ENCODE measurements at regions not wholly inside any gene's neighbourhood (a gene's known extent, or its start where the extent isn't known, plus 50 kb on each side); places are given as distances from the start of the nearest gene placed in this dataset.

DNA sequence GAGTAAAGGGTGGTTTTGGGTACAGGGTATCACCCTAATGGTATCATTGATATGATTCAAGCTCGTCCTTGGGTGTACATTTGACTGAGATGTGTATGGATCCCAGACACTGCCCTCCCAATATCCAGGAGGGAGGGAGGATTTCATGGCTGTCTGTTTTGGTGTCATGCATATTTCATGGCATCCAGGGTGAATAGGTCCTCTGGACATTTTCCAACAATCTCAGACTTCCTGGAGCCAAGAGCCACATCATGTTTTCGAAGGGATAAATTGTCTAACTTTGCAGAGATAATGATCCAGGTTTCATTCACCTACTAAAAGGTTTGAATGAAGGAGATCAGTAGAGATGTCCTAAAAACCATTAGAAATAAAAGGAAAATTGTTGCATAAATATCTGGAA, 431.9 kb downstream of the SHISA9 start:
- no peak overlapping the region for H4K5ac ChIP-seq (ENCODE audit: low read depth, low read length)
- H4K20me1 ChIP-seq (ENCODE audit: insufficient read depth, low read length) = no peaks in the 10 kb centered on the region
- no peak overlapping the region for H3K4me3 ChIP-seq (ENCODE audit: insufficient read depth, low read depth, low read length)
- H4K8ac ChIP-seq (ENCODE audit: low read depth in 2 of 2, low read length in 2 of 2) = no peak overlapping the region
- intact Hi-C loops (cut with micrococcal nuclease) = no loop called here
- H2AK5ac ChIP-seq (ENCODE audit: low read depth, low read length) = no peak overlapping the region
- BruUV-seq (replicated peaks) = no TSS peak
- no peak overlapping the region for H3K14ac ChIP-seq (replicated peaks; ENCODE audit: low read depth, low read length)
- H3K9me1 ChIP-seq (ENCODE audit: insufficient read depth, low read length) = no peaks in the 10 kb centered on the region
- no peaks in the 10 kb centered on the region for H3K4me1 ChIP-seq (ENCODE audit: control insufficient read depth, insufficient read depth, low read length)
- H3K56ac ChIP-seq (ENCODE audit: extremely low read depth, insufficient read depth, low read length) = no peak overlapping the region
- ChIA-PET POLR2A (ENCODE audit: unreplicated experiment) (no interaction called here), CTCF (no interaction called here)
- H2AK9ac ChIP-seq (replicated peaks; ENCODE audit: low read depth, low read length, poor library complexity) = no peak overlapping the region
- H3K9me3 ChIP-seq (ENCODE audit: control insufficient read depth, insufficient read depth, low read length) = peaks cover 27% of the 10 kb centered on the region
- no peak for TF ChIP-seq RAD21 (IDR thresholded peaks at IDR 0.05; ENCODE audit: low read length)
- TF ChIP-seq, protein P1, sequence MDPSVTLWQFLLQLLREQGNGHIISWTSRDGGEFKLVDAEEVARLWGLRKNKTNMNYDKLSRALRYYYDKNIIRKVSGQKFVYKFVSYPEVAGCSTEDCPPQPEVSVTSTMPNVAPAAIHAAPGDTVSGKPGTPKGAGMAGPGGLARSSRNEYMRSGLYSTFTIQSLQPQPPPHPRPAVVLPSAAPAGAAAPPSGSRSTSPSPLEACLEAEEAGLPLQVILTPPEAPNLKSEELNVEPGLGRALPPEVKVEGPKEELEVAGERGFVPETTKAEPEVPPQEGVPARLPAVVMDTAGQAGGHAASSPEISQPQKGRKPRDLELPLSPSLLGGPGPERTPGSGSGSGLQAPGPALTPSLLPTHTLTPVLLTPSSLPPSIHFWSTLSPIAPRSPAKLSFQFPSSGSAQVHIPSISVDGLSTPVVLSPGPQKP (IDR thresholded peaks at IDR 0.05; ENCODE audit: borderline replicate concordance, low read depth, low read length) = no peak
- TF ChIP-seq NFE2L2 (IDR thresholded peaks at IDR 0.05; ENCODE audit: low read depth, low read length) = no peak
- no peak for TF ChIP-seq MXI1 (IDR thresholded peaks at IDR 0.05; ENCODE audit: borderline replicate concordance, low read depth, low read length)
- TF ChIP-seq, protein P2, sequence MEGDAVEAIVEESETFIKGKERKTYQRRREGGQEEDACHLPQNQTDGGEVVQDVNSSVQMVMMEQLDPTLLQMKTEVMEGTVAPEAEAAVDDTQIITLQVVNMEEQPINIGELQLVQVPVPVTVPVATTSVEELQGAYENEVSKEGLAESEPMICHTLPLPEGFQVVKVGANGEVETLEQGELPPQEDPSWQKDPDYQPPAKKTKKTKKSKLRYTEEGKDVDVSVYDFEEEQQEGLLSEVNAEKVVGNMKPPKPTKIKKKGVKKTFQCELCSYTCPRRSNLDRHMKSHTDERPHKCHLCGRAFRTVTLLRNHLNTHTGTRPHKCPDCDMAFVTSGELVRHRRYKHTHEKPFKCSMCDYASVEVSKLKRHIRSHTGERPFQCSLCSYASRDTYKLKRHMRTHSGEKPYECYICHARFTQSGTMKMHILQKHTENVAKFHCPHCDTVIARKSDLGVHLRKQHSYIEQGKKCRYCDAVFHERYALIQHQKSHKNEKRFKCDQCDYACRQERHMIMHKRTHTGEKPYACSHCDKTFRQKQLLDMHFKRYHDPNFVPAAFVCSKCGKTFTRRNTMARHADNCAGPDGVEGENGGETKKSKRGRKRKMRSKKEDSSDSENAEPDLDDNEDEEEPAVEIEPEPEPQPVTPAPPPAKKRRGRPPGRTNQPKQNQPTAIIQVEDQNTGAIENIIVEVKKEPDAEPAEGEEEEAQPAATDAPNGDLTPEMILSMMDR (conservative IDR thresholded peaks at IDR 0.05; ENCODE audit: low read depth, low read length) = no peak
- TF ChIP-seq CHD1 (IDR thresholded peaks at IDR 0.05; ENCODE audit: low read depth, low read length) = no peak
- TF ChIP-seq SMC3 (IDR thresholded peaks at IDR 0.05; ENCODE audit: low read depth, low read length) = no peak
- TF ChIP-seq MAFK (IDR thresholded peaks at IDR 0.05; ENCODE audit: low read depth, low read length) = no peak
- no peak for TF ChIP-seq RCOR1 (IDR thresholded peaks at IDR 0.05; ENCODE audit: insufficient replicate concordance, low read length)
- TF ChIP-seq BHLHE40 (IDR thresholded peaks at IDR 0.05; ENCODE audit: low read depth, low read length) = no peak
- TF ChIP-seq CEBPB (IDR thresholded peaks at IDR 0.05; ENCODE audit: low read depth, low read length) = no peak
- no peak for TF ChIP-seq MAZ (IDR thresholded peaks at IDR 0.05; ENCODE audit: borderline replicate concordance, low read depth, low read length)
- H3K4ac ChIP-seq (ENCODE audit: low read depth, low read length) = no peak overlapping the region
- DNase-seq (no peak), ATAC-seq (ENCODE audit: low read depth) (no peak)
- no peak overlapping the region for H3K27ac ChIP-seq (ENCODE audit: insufficient read depth, low read length)
- H2BK15ac ChIP-seq (ENCODE audit: low read depth, low read length) = no peak overlapping the region
- H2BK20ac ChIP-seq (ENCODE audit: low read depth, low read length) = no peak overlapping the region
- no peak overlapping the region for H2BK5ac ChIP-seq (ENCODE audit: low read depth, low read length, poor library complexity, severe bottlenecking)
- H2BK120ac ChIP-seq (ENCODE audit: low read depth, low read length) = no peak overlapping the region
- H3K23ac ChIP-seq (ENCODE audit: low read depth, low read length) = no peak overlapping the region
- H4K91ac ChIP-seq (ENCODE audit: insufficient read depth, low read depth, low read length) = no peak overlapping the region
- no peaks in the 10 kb centered on the region for H3K36me3 ChIP-seq (ENCODE audit: control insufficient read depth, insufficient read depth, low read length)
- H3K79me1 ChIP-seq (ENCODE audit: low read depth in 1 of 2, low read length in 2 of 2) = no peaks in the 10 kb centered on the region
- no peak overlapping the region for H3K9ac ChIP-seq (ENCODE audit: low read depth, low read length)
- H3K27me3 ChIP-seq (ENCODE audit: control insufficient read depth, insufficient read depth, low read length) = no peaks in the 10 kb centered on the region
- in situ Hi-C loops (cut with MboI; ENCODE audit: low sequenced_read_pairs) = no loop called here
- no peak overlapping the region for H3K18ac ChIP-seq (ENCODE audit: low read depth, low read length)
- no peak overlapping the region for H3K4me2 ChIP-seq (ENCODE audit: low read depth, low read length)
- dilution Hi-C loops (cut with HindIII; ENCODE audit: low sequenced_read_pairs, unreplicated experiment) = no loop called here
- WGBS, 2 experiments (ENCODE audit: extremely low coverage in 2 of 2, insufficient read length in 1 of 2) = no CpG with 5 or more reads among the region's 2 CpGs
- H2AFZ ChIP-seq (replicated peaks; ENCODE audit: low read length, poor library complexity) = no peak overlapping the region

Data from IMR-90 (cell line).